Lung (tissue), 11 donors: ENCODE measurements at regions not wholly inside any gene's neighbourhood (a gene's known extent, or its start where the extent isn't known, plus 50 kb on each side); places are given as distances from the start of the nearest gene placed in this dataset.

Source experiments
- ATAC-seq: fragments of 200-7000 bp; cut with Tn5 transposase; one replicate; pipeline ENCODE4 v1.9.1; 2020; ENCODE audit warnings: moderate number of reproducible peaks; ENCODE audit not compliant: insufficient read depth, low FRiP score
- DNase-seq, 3 donors: peaks; one replicate each; pipeline ENCODE4 v3.0.0-alpha.2; 2013 to 2017
- H3K27ac ChIP-seq, 2 donors: one replicate each; pipeline ENCODE4 v1.5.1; 2013; ENCODE audit warnings: mild to moderate bottlenecking in 2 of 2, moderate library complexity in 2 of 2, control low read depth in 1 of 2, inconsistent platforms in 1 of 2, low read depth in 1 of 2, low read length in 1 of 2
- H3K27me3 ChIP-seq, 3 donors: one replicate each; pipeline ENCODE4 v1.5.1; 2013; ENCODE audit warnings: low read length in 2 of 3; ENCODE audit not compliant: control insufficient read depth in 3 of 3, insufficient read depth in 3 of 3
- H3K36me3 ChIP-seq, 4 donors: one replicate each; pipeline ENCODE4 v1.5.1; 2013; ENCODE audit warnings: low read length in 4 of 4, mild to moderate bottlenecking in 1 of 4, moderate library complexity in 1 of 4; ENCODE audit not compliant: control insufficient read depth in 4 of 4, insufficient read depth in 4 of 4
- H3K4me1 ChIP-seq, 5 donors: one replicate each; pipeline ENCODE4 v1.5.1; 2013; ENCODE audit warnings: low read length in 5 of 5, mild to moderate bottlenecking in 2 of 5, moderate library complexity in 1 of 5; ENCODE audit not compliant: control insufficient read depth in 5 of 5, insufficient read depth in 5 of 5
- H3K4me3 ChIP-seq: one replicate; pipeline ENCODE4 v1.5.1; 2013; ENCODE audit warnings: mild to moderate bottlenecking, control low read depth, moderate library complexity
- H3K9ac ChIP-seq, 2 donors: one replicate each; pipeline ENCODE4 v1.5.1; 2013; ENCODE audit warnings: low read length in 2 of 2, control low read depth in 1 of 2; ENCODE audit not compliant: insufficient read depth in 1 of 2
- H3K9me3 ChIP-seq, 4 donors: one replicate each; pipeline ENCODE4 v1.5.1; 2013; ENCODE audit warnings: low read length in 3 of 4, mild to moderate bottlenecking in 1 of 4, moderate library complexity in 1 of 4; ENCODE audit not compliant: control insufficient read depth in 4 of 4, insufficient read depth in 3 of 4
- CTCF ChIP-seq: IDR thresholded peaks from 2 replicates; pipeline ENCODE4 v1.5.1; 2012; ENCODE audit warnings: mild to moderate bottlenecking; ENCODE audit errors: control extremely low read depth, extremely low read depth
- WGBS, 2 donors: extraction: QIAGEN DNeasy Blood & Tissue Kit; methylation state at CpG; one replicate each; pipeline ENCODE4 v1.1.7; 2013; 5-methylcytosine and 5-hydroxymethylcytosine counted together
- donor health status: control.
- donor health status: control.
- donor health status: Bipolar disorder and iron deficiency.
- donor health status: healthy.
- donor health status: DM: yes; HTN: yes; CAD: no.

- no peak for TF ChIP-seq CTCF
- peaks cover 0 to 6% (median 2%) of the 10 kb centered on the region in 5 donors for H3K4me1 ChIP-seq
- WGBS, 2 donors, result 93 to 98% methylated on average over 2 of the region's 2 CpGs
- H3K4me3 ChIP-seq, result no peak overlapping the region
- no peak overlapping the region for H3K27ac ChIP-seq
- peaks cover 0 to 3% (median 0%) of the 10 kb centered on the region in 3 donors for H3K27me3 ChIP-seq
- no peaks in the 10 kb centered on the region for H3K36me3 ChIP-seq
- H3K9me3 ChIP-seq, result peaks cover 0 to 4% (median 0%) of the 10 kb centered on the region in 4 donors
- ATAC-seq (no peak), DNase-seq (no peak)
- H3K9ac ChIP-seq, result no peak overlapping the region
Observed at GRCh38 chr12:5176036-5176435, 132.4 kb downstream of the KCNA5 start.

GRCh38 chr12:5177096-5177495, 133.4 kb downstream of the KCNA5 start:
- H3K36me3 ChIP-seq, result no peaks in the 10 kb centered on the region
- TF ChIP-seq CTCF, result no peak
- no peak overlapping the region for H3K27ac ChIP-seq
- H3K9me3 ChIP-seq, result peaks cover 0 to 4% (median 0%) of the 10 kb centered on the region in 4 donors
- no peak overlapping the region for H3K9ac ChIP-seq
- 59 to 66% methylated on average over 3 of the region's 3 CpGs for WGBS, 2 donors
- H3K4me3 ChIP-seq, result no peak overlapping the region
- peaks cover 0 to 3% (median 0%) of the 10 kb centered on the region in 3 donors for H3K27me3 ChIP-seq
- H3K4me1 ChIP-seq, result peaks cover 0 to 6% (median 0%) of the 10 kb centered on the region in 5 donors
- ATAC-seq (no peak), DNase-seq (no peak)

- Histone ChIP-seq H3K36me3 (no peaks in the 10 kb centered on the region), H3K4me3 (no peak overlapping the region), H3K9ac (no peak overlapping the region), H3K27ac (no peak overlapping the region), H3K4me1 (peaks cover 0 to 4% (median 0%) of the 10 kb centered on the region in 5 donors), H3K27me3 (peaks cover 0 to 3% (median 0%) of the 10 kb centered on the region in 3 donors), H3K9me3 (peaks cover 0 to 4% (median 0%) of the 10 kb centered on the region in 4 donors)
- no peak for DNase-seq
- no peak for TF ChIP-seq CTCF
- ATAC-seq, result no peak
- 90 to 91% methylated on average over 2 of the region's 2 CpGs for WGBS, 2 donors
Observed at GRCh38 chr12:5177731-5178130, 134.1 kb downstream of the KCNA5 start.

- Histone ChIP-seq H3K27me3 (peaks cover 0 to 3% (median 0%) of the 10 kb centered on the region in 3 donors), H3K9ac (no peak overlapping the region), H3K27ac (no peak overlapping the region), H3K36me3 (no peaks in the 10 kb centered on the region), H3K4me3 (no peak overlapping the region), H3K9me3 (peaks cover 0 to 4% (median 0%) of the 10 kb centered on the region in 4 donors), H3K4me1 (peaks cover 0 to 2% (median 0%) of the 10 kb centered on the region in 5 donors)
- DNase-seq, result no peak
- WGBS, 2 donors, result 84 to 87% methylated on average over 4 of the region's 4 CpGs
- TF ChIP-seq CTCF, result no peak
- ATAC-seq, result no peak
Observed at GRCh38 chr12:5178571-5178970, 134.9 kb downstream of the KCNA5 start.
